ENCODE measurements at regions not wholly inside any gene's neighbourhood (a gene's known extent, or its start where the extent isn't known, plus 50 kb on each side); places are given as distances from the start of the nearest gene placed in this dataset.

DNA sequence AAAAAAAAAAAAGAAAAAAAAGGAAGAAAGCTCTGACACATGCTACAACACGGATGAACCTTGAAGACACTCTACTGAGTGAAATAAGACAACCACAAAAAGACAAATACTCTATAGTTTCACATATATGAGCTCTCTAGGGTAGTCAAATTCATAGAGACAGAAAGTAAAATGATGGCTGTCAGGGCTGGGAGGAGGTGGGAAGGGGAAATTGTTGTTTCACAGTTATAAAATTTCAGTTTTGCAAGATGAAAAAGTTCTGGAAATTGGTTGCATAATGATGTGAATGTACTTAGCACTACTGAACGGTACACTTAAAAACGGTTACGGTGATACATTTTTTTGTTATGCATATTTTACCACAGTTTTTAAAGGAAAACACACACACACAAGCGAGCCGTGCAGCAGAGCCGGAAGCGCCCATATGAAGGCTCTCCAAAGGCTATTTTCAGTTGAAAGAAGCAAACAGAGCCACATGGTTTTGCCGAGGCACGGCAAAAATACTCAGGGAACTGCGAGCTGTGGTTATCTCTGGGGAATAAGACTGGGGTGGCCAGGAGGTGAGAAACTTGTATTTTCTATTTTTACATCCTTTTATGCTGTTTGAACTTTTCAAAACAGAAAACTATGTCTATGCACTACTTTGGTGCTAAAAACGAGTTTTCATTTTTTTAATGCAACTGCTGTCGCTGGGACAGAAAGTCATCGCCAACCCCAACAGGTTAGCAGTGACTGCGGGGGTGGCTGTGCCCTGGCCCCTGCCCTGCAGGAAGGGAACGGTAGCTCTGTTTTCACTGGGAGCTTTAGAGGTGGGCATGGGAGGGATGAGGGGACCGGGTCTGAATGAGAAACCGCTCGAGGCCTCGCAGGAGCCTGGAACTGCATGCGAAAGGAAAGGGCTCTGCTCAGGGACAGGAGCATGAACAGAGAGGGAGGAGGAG is 132.9 kb downstream of the OAT start:
- TF ChIP-seq, protein P1, sequence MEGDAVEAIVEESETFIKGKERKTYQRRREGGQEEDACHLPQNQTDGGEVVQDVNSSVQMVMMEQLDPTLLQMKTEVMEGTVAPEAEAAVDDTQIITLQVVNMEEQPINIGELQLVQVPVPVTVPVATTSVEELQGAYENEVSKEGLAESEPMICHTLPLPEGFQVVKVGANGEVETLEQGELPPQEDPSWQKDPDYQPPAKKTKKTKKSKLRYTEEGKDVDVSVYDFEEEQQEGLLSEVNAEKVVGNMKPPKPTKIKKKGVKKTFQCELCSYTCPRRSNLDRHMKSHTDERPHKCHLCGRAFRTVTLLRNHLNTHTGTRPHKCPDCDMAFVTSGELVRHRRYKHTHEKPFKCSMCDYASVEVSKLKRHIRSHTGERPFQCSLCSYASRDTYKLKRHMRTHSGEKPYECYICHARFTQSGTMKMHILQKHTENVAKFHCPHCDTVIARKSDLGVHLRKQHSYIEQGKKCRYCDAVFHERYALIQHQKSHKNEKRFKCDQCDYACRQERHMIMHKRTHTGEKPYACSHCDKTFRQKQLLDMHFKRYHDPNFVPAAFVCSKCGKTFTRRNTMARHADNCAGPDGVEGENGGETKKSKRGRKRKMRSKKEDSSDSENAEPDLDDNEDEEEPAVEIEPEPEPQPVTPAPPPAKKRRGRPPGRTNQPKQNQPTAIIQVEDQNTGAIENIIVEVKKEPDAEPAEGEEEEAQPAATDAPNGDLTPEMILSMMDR (conservative IDR thresholded peaks at IDR 0.05 in 1 of 2, IDR thresholded peaks at IDR 0.05 in 1 of 2; ENCODE audit: low read depth in 1 of 2, low read length in 2 of 2) = no peak
- TF ChIP-seq EZH2 (IDR thresholded peaks at IDR 0.05; ENCODE audit: low read length, missing control alignments) = no peak

All from fibroblast of lung (primary cell).